ENCODE measurements at regions not wholly inside any gene's neighbourhood (a gene's known extent, or its start where the extent isn't known, plus 50 kb on each side); places are given as distances from the start of the nearest gene placed in this dataset.

DNA sequence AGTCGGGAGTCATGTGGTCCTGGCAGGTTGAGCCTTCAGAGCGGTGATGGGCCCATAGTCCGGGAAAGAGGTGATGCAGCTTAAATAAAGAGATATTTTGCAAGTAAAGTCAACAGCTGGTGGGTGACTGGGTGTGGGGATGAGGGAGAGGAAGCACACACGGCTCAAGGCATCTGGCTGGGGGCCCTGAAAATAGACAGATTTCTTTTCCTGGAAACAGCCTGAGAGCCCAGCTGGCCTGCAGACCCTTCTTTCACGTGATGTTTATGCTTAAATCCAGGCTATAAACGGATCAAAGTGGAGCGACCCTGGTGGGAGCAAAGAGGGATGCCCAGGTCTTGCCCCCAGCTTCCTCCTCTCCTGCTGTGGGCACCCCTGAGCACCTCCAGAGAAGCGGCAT, 149.1 kb downstream of the TEX36 start:
- intact Hi-C loops (cut with micrococcal nuclease; ENCODE audit: unreplicated experiment) = no loop called here
- no TSS peak for BruUV-seq (replicated peaks)
- Mint-ChIP-seq H3K4me3 (ENCODE audit: unreplicated experiment) (no peak overlapping the region), H3K4me1 (ENCODE audit: low read depth, unreplicated experiment) (no peaks in the 10 kb centered on the region), H3K9me3 (ENCODE audit: unreplicated experiment) (no peaks in the 10 kb centered on the region), H3K27ac (ENCODE audit: unreplicated experiment) (no peak overlapping the region), H3K27me3 (ENCODE audit: insufficient read depth, unreplicated experiment) (peaks cover 15% of the 10 kb centered on the region), H3K36me3 (ENCODE audit: insufficient read depth, unreplicated experiment) (no peaks in the 10 kb centered on the region)
- no peaks in the 10 kb centered on the region for H3K36me3 ChIP-seq (ENCODE audit: control insufficient read depth, insufficient read depth, low read length)
- no peaks in the 10 kb centered on the region for H3K4me1 ChIP-seq
- no peak overlapping the region for H3K4me3 ChIP-seq (ENCODE audit: low read depth, low read length)
- H3K27me3 ChIP-seq (replicated peaks; ENCODE audit: control insufficient read depth, insufficient read depth, low read length) = no peaks in the 10 kb centered on the region
- ChIA-PET CTCF (no interaction called here), POLR2A (no interaction called here)
- TF ChIP-seq, protein P1, sequence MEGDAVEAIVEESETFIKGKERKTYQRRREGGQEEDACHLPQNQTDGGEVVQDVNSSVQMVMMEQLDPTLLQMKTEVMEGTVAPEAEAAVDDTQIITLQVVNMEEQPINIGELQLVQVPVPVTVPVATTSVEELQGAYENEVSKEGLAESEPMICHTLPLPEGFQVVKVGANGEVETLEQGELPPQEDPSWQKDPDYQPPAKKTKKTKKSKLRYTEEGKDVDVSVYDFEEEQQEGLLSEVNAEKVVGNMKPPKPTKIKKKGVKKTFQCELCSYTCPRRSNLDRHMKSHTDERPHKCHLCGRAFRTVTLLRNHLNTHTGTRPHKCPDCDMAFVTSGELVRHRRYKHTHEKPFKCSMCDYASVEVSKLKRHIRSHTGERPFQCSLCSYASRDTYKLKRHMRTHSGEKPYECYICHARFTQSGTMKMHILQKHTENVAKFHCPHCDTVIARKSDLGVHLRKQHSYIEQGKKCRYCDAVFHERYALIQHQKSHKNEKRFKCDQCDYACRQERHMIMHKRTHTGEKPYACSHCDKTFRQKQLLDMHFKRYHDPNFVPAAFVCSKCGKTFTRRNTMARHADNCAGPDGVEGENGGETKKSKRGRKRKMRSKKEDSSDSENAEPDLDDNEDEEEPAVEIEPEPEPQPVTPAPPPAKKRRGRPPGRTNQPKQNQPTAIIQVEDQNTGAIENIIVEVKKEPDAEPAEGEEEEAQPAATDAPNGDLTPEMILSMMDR (IDR thresholded peaks at IDR 0.05; ENCODE audit: insufficient read depth in 1 of 2, low read depth in 1 of 2, low read length in 1 of 2, severe bottlenecking in 1 of 2, unreplicated experiment in 1 of 2) = no peak
- no peaks in the 10 kb centered on the region for H3K9me3 ChIP-seq
- no peak for DNase-seq

DNA sequence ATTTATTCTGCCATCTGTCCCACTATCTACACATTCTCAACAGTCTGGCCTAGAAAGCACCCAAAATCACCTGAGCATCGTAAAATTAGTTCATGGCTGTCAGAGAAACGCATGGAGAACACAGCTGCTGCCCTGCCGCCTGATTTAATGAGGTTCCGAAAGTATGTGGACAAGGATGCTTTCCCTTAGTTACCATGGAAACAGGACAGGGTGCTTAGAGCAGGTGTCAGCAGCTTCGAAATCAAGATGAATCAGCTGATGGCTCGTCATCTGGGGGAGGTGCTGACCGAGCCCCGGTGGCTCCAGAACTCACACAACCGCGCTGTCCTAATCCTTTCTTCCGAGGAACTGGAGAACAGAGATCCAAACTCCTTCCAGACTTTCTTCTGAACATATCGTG, 151.5 kb downstream of the TEX36 start:
- no peaks in the 10 kb centered on the region for H3K9me3 Mint-ChIP-seq (ENCODE audit: unreplicated experiment)
- H3K4me3 Mint-ChIP-seq (ENCODE audit: unreplicated experiment) = no peak overlapping the region
- H3K27ac Mint-ChIP-seq (ENCODE audit: unreplicated experiment) = no peak overlapping the region
- ChIA-PET CTCF (no interaction called here), POLR2A (no interaction called here)
- no peak for DNase-seq
- no TSS peak for BruUV-seq (replicated peaks)
- Histone ChIP-seq H3K27me3 (replicated peaks; ENCODE audit: control insufficient read depth, insufficient read depth, low read length) (no peaks in the 10 kb centered on the region), H3K4me1 (no peaks in the 10 kb centered on the region), H3K36me3 (ENCODE audit: control insufficient read depth, insufficient read depth, low read length) (no peaks in the 10 kb centered on the region), H3K9me3 (no peaks in the 10 kb centered on the region), H3K4me3 (ENCODE audit: low read depth, low read length) (no peak overlapping the region)
- intact Hi-C loops (cut with micrococcal nuclease; ENCODE audit: unreplicated experiment) = no loop called here
- TF ChIP-seq, protein P1 (IDR thresholded peaks at IDR 0.05; ENCODE audit: insufficient read depth in 1 of 2, low read depth in 1 of 2, low read length in 1 of 2, severe bottlenecking in 1 of 2, unreplicated experiment in 1 of 2) = no peak
- H3K4me1 Mint-ChIP-seq (ENCODE audit: low read depth, unreplicated experiment) = no peaks in the 10 kb centered on the region
- H3K27me3 Mint-ChIP-seq (ENCODE audit: insufficient read depth, unreplicated experiment) = peaks cover 12% of the 10 kb centered on the region
- H3K36me3 Mint-ChIP-seq (ENCODE audit: insufficient read depth, unreplicated experiment) = no peaks in the 10 kb centered on the region

DNA sequence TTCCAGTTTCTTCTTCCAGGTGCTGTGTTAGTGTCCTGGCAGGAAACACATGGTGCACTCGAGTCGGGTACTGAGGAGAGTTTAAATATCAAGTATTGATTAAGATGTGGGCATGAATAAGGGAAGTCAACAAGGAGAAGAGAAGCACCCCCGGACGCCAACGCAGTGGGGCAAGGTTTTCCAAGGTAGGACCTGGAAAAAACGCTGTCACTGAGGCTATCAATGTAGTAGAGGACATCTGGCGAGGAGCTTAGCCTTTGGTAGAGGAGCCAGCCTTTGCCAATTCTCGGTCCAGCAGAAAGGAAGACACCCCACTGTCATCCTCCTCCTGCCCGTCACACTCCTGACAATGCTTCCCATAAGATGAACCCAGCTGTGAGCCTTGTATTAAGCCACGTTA, 159.6 kb downstream of the TEX36 start:
- POLR2A ChIA-PET = no interaction called here
- CTCF ChIA-PET = interaction anchor here (1.5 kb wide), 1 partner anchor 66 kb away, joined by 3 read pairs; no protein-coding TSS in a partner anchor
- Histone ChIP-seq H3K27me3 (replicated peaks; ENCODE audit: control insufficient read depth, insufficient read depth, low read length) (no peaks in the 10 kb centered on the region), H3K9me3 (no peaks in the 10 kb centered on the region), H3K4me1 (no peaks in the 10 kb centered on the region), H3K4me3 (ENCODE audit: low read depth, low read length) (no peak overlapping the region), H3K36me3 (ENCODE audit: control insufficient read depth, insufficient read depth, low read length) (no peaks in the 10 kb centered on the region)
- intact Hi-C loops (cut with micrococcal nuclease; ENCODE audit: unreplicated experiment) = loop anchor here (10.0 kb wide), 1 partner anchor 101 kb away; no protein-coding TSS in a partner anchor
- DNase-seq = no peak
- TF ChIP-seq, protein P1 (IDR thresholded peaks at IDR 0.05; ENCODE audit: insufficient read depth in 1 of 2, low read depth in 1 of 2, low read length in 1 of 2, severe bottlenecking in 1 of 2, unreplicated experiment in 1 of 2) = no peak
- Mint-ChIP-seq H3K36me3 (ENCODE audit: insufficient read depth, unreplicated experiment) (no peaks in the 10 kb centered on the region), H3K4me3 (ENCODE audit: unreplicated experiment) (no peak overlapping the region), H3K27me3 (ENCODE audit: insufficient read depth, unreplicated experiment) (peaks cover 7% of the 10 kb centered on the region), H3K4me1 (ENCODE audit: low read depth, unreplicated experiment) (no peaks in the 10 kb centered on the region), H3K9me3 (ENCODE audit: unreplicated experiment) (peaks cover 12% of the 10 kb centered on the region), H3K27ac (ENCODE audit: unreplicated experiment) (no peak overlapping the region)
- no TSS peak for BruUV-seq (replicated peaks)
